GM18873 (cell line): ENCODE measurements at regions not wholly inside any gene's neighbourhood (a gene's known extent, or its start where the extent isn't known, plus 50 kb on each side); places are given as distances from the start of the nearest gene placed in this dataset.
"Not testable (repeated sequence)": the region's sequence is repeated elsewhere in the genome, so short reads cannot be mapped to it uniquely, and the experiment has no call there.

ENCODE experiments used
- ATAC-seq: cut with Tn5 transposase; IDR thresholded peaks from one replicate; pipeline ENCODE4 v1.9.1; 2021; ENCODE audit warnings: mild to moderate bottlenecking, moderate library complexity, moderate number of reproducible peaks; ENCODE audit not compliant: unreplicated experiment, low FRiP score

DNA sequence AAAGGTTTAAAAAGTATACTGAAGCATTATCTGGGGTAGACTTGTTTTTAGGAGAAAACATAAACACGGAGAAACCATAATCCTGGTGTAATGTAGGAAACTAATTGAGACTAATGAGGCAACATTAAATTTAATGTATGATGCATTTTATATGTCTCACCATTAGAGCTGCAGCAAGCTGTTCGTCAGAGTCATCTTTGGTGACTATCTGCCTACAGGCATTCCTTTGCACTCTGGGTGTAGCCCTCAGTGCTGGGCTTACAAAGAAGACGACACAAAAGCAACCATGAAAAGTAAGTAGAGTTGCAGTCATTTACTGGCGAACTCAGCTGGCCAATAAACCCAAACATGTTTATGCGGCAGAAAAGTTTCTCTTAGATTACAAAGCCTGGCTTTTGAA is 415.3 kb upstream of the ZEB2 start:
- no peak for ATAC-seq

DNA sequence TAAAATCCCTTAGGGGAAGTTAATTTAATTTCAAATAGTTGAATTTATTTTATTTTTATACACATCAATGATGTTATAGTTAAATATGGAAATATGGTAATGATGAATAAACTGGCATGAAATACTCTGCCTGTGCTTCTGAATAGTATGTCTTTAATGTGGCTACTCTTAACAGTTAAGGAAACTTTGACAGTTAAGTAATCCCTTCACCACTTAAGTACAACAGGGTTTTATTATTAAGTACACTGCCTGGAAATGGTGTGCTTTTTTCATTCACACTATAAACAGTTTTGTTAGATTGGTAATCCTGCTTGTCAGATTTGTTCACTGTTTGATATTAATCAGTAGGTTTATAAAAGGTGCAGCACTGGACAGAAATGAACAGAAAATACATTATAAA is 412.0 kb upstream of the ZEB2 start:
- no peak for ATAC-seq

DNA sequence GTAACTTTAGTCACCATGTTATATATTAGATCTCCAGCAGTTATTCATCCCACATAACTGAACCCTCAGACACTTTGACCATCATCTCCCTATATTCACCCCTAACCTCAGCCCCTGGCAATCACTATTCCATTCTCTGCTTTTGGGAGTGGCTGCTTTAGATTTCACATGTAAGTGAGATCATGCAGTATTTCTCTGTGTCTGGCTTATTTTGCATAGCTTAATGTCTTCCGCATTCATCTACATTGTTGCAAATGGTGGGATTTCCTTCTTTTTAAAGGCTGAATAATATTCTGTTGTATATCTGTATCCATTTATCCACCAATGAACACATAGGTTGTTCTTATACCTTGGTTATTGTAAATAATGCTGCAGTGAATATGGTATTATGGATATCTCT is 411.6 kb upstream of the ZEB2 start:
- no peak for ATAC-seq

DNA sequence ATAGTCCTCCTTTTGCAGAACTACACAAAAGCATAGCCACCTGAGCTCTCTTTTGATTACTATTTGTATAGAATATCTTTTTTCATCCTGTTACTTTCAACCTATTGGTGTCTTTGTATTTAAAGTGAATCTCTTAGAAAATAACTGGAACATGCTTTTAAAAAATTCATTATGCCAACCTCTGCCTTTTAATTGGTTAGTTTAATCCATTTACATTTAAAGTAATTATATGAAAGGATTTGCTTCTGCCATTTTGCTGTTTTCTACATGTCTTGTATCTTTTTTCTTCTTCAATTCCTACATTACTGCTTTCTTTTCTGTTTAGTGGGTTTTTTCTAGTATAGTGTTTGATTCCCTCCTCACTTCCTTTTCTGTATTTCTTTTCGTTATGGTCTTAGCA is 407.5 kb upstream of the ZEB2 start:
- no peak for ATAC-seq

DNA sequence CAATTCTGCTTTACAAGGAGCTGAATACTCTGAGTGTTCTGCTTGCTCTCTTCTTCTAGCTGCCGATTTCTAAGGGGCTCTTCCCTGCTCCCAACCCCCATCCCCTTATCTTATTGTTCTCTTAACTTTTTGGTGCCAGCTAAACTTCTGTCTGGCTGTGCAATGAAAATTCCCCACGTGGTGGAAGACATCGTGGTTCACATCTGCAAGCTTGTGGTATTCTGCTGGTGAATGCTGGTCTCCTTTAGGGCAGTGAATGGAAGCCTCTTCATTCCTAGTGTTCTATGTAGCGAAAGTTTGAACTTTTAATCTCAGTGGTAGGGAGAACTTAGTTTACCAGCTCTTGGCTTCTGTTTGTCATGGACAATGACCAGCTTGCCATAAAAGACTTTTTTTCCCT is 406.0 kb upstream of the ZEB2 start:
- ATAC-seq, result no peak

DNA sequence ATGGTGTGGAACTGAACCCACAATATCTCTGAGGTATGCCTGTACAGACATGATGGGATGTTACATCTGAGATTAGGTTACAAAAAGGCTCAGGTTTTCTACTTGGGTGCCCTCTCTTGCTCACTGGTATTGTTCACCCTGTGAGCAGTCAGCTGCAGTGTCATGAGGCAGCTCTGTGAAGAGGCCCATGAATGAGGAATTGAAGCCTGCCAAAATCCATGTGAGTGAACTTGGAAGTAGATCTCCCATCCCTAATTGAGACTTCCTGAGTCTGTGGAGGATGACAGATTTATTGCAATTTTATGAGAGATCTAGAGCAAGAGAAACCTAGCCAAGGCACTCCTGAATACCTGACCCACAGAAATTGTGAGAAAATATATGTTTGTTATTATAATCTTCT is 404.9 kb upstream of the ZEB2 start:
- no peak for ATAC-seq

DNA sequence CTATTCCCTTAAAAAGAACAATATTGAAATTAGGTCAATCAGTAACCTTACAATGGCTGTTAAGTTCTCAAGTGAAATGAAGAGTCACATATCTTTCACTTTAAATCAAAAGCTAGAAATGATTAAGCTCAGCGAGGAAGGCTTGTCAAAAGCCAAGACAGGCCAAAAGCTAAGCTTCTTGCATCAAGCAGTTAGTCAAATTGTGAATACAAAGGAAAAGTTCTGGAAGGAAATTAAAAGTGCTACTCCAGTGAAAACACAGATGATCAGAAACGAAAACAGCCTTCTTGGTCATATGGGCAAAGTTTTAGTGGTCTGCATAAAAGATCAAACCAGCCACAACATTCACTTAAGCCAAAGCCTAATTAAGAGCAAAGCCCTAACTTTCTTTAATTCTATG is 402.6 kb upstream of the ZEB2 start:
- ATAC-seq, result no peak

DNA sequence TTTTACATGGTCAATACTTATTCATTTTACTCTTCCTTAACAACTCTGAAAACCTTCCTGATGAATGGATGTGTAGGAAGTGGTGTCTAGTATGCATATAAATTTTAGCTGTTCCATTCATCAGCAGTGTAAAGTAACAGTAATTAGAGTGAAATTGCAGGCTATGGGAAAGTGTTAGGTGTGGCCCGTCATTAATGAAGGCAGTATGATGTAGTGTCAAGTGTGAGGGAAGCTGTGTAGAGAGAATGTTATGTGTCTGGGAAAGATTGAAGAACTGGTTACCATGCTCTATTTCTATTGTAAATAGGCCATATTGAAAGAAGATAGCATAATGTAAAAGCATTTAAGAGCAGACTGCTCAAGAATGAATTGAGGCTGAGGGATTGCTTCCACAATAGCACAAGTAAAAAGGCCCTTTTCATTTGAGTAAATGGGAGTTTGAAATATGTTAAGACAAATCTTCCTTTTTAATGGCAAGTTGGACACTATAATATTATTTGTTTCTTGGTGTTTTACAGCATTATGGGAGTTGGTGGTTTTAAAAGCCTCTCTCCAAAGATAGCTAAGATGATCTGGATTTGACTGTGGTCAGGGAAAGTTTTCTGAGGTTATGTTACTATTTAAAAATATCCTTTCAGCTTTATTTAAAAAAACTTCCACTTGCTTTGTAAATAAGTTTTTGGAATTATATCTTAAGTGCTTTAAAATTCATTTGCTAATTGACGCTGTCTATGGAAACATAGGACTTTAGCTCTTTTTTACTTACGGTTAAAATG is 401.0 kb upstream of the ZEB2 start:
- no peak for ATAC-seq

DNA sequence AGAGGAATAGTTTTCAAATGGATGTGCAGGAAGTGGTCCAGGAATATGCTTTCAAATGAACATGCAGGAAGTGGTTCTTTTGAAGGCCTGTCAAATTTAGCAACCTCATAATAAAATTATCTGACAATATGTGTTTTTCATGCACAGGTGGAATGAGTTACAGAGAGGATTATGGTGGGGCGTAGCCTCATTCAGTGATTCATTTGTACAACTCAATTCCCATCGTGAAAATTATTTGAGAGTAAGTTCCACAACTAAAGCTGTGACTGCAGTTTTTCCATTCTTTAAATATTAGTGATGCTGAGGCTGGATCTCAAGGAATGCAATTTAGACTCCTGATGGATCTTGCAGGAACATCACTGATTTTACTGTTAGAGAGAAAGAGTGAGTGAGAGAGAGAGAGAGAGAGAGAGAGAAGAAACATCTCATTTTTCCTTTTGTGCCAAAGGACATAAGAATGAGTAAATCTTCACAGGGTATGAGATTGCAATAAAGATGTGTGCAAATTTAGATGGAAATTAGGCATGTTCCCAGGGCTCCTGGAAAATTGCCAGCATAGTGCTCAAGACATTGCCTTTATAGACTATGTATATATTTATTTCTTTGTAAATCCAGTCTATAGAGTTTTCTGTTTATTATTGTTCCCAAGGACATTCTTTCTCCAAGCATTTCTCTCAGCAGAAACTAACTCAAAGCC is 394.9 kb upstream of the ZEB2 start:
- no peak for ATAC-seq

DNA sequence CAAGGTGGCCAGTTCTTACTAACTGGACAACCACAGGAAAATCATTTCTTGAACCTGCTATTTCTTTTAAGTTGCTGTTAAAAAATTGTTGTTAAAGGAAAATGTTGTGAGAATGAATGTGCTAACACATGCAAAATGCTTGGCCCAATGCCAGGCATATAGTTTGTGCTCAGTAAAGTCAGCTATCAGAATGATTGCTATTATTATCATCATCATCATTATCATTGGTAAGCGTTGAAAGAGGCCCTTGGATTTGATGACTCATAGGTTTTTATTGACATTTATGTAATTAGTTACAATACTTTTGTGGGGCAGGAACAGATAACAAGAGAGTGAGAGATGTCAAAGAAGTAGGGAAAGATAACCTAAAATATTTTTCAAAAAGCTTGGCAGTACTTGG is 394.2 kb upstream of the ZEB2 start:
- ATAC-seq, result no peak

DNA sequence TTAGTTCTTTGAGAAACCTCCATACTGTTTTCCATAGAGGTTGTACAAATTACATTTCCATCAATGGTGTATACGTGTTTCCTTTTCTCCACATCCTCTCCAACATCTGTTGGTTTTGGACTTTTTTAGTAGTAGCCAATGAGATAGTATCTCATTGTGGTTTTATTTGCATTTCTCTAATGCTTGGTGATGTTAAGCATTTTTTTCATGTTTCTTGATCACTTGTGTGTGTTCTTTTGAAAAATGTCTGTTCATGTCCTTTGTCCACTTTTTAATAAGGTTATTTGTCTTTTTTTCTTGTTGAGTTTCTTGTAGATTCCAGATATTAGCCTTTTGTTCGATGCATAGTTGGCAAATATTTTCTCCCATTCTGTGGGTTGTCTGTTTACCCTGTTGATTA is 392.3 kb upstream of the ZEB2 start:
- no peak for ATAC-seq

DNA sequence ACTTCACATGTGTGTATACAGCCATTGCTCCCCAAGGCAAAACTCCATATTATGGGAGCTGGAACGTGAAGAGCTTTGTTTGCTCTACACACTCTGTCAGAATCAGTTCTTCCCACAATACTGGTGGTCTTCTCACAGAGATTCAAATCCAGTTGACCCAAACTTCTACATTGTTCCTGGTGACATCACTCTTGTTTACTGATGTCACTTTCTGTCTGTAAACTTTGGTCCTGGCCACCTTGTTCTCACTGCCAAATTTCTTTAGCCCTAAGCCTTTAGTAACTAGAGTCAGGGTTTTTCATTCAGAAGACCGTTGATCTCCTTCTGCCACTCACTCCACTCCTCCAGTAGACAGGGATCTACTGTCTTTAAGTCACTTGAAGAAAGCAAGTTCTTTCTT is 386.0 kb upstream of the ZEB2 start:
- no peak for ATAC-seq

DNA sequence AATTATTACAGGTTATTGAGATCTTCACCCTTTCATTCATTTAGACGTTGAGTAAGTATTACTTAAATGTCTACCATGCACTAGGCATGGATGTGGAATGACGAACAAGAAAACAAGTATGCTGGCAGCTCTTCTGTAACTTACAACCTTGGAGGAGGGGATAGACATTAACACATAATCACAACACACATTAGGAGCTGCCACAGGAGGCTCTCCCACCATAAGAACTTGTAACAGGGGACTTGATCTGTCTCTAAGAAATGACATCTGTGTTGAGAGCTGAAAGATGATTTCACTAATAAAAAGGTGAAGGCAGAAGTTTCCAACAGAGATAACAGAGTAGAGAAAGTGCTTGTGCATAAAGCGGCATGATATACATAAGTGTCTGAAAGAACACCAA is 384.7 kb upstream of the ZEB2 start:
- no peak for ATAC-seq

DNA sequence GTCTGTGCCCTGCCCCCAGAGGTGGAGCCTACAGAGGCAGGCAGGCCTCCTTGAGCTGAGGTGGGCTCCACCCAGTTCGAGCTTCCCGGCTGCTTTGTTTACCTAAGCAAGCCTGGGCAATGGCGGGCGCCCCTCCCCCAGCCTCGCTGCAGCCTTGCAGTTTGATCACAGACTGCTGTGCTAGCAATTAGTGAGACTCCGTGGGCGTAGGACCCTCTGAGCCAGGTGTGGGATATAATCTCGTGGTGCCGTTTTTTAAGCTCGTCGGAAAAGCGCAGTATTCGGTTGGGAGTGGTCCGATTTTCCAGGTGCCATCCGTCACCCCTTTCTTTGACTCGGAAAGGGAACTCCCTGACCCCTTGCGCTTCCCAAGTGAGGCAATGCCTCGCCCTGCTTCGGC is 383.1 kb upstream of the ZEB2 start:
- not testable (repeated sequence) for ATAC-seq

DNA sequence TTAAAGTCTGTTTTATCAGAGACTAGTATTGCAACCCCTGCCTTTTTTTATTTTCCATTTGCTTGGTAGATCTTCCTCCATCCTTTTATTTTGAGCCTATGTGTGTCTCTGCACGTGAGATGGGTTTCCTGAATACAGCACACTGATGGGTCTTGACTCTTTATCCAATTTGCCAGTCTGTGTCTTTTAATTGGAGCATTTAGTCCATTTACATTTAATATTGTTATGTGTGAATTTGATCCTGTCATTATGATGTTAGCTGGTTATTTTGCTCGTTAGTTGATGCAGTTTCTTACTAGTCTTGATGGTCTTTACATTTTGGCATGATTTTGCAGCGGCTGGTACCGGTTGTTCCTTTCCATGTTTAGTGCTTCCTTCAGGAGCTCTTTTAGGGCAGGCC is 381.5 kb upstream of the ZEB2 start:
- ATAC-seq, result not testable (repeated sequence)

DNA sequence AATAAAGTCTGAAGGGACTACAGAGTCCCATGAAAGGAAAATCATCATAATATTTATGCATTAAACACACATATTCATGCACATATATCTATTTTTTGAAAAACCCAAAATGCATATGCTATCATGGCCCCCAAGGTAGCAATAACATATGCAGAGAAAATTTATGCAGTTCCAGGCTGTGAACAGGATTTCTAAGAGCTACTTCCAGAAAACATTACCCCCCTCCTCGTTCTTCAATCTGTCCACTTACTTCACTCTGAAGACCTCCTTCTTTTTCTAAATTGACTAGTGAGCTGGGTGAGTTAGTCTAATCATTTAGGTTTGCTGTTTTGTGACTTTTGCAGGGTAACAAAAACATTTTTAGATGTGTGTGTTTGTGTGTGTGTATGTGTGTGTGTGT is 376.4 kb upstream of the ZEB2 start:
- no peak for ATAC-seq

DNA sequence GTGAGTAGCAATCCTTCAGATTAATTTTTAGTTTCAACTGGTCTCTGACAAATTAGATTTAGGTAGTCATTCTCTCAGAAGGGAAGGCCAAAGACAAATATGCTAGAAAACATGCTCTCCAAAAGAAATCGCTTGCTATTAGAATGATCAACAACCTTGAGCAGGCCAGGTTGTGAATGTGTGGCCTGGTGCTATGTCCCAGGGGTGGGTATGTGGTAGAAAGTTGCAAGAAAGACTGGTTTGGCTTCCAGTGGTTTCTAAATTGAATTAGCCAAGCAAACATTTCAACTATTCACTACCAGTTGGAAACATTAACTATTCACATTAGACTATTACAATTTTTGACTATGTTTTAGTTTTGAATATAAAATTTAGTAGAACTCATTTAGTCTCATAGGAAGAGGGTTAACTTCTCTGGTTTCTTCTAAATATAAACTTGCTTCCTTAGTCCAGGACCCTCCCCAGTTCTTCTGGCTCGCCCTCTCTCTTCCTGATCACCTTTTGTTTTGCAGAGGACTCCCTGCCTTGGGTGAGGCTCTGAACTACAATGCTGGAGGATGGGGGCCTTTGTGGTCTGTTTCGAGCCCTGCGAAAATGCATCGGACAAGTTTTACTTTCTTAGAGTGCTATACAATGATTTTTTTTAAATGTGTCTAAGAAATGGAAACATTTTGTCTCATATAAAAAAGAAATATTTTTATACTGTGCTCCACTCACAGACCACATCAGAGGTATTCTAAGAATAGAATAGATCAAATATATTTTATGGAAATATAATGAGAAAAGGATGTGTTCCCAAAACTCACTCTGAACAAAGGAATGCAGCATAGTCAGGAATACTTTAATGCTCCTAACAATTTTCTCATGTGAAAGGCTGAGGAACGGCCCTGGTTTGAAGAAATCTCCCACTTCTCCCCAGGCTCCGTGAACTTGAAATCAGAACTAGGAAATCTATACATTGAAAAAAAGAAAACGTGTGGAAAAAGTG is 375.0 kb upstream of the ZEB2 start:
- ATAC-seq, result no peak

DNA sequence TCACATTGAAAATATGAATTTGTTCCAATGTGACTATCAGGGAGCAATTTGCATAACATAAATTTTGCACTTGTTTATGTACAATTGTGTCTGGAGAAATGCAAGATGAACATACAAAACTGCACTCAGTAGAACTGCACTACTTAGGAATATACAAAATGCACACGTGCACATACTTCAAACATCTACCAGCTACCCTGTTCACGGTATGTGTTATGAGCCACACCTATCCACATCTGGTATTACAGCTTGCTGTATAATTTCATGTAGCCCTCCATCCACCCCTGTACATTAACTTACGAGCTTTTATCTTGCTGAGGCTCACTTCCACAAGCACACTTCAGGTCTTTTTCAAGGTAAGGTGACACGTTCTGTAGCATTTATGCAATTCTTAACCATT is 373.5 kb upstream of the ZEB2 start:
- no peak for ATAC-seq

DNA sequence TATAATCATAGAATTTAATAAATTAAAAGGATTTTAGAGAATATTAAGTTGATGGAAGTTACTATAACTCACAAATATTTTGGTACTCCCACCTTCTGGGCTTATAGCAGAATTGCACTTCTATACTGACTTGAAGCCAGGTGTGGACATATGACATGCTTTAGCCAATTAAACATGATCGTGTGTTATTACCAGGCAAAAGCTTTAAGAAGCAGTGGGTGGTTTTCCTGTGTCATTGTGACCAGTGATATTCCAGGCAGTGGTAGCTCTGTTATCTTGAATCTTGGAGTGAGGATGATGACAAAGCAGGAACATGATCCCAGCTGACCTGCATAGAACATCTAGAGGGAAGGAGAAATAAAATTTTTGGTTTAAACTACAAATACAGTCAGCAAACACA is 370.9 kb upstream of the ZEB2 start:
- ATAC-seq, result no peak

DNA sequence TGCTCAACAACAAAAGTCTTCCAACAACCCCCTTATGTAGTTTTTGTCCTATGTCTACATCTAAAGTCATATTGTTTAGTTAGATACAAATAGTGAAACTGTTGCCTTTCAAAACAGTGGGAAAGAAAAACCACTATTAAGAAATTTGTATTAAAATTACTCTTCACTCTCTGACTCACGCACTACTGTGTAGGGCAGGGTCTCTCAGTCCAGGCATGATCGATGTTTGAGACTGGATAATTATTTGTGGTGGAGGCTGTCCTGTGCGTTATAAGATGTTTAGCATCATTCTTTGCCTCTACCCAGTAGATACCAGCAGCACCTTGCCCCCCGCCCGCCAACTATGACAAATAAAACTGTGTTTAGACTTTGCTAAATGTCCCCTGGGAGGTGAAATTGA is 369.4 kb upstream of the ZEB2 start:
- ATAC-seq, result no peak

DNA sequence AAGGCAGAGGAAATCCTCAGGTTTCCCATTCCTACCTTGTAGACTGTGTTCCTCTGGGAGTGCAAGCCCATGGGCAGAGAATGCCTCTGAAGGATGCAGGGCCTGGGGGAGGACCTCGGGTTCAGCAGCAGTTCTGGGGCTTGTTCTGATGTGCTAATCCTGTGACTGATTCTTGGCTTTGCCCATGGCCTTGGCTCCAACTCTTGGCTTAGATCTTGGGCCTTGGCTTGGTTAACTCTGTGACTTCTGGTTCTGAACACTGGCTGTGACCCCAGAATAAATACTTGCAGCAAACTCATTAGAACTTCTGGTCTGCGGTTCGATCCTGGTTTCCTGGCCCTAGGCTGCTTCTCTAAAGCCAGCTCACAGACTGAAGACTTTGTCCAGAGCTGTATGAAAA is 366.9 kb upstream of the ZEB2 start:
- no peak for ATAC-seq
